ENCODE measurements at regions not wholly inside any gene's neighbourhood (a gene's known extent, or its start where the extent isn't known, plus 50 kb on each side); places are given as distances from the start of the nearest gene placed in this dataset.
A peak's percentile ranks its signal among the peaks of the same experiment; 100 is the strongest.

DNA sequence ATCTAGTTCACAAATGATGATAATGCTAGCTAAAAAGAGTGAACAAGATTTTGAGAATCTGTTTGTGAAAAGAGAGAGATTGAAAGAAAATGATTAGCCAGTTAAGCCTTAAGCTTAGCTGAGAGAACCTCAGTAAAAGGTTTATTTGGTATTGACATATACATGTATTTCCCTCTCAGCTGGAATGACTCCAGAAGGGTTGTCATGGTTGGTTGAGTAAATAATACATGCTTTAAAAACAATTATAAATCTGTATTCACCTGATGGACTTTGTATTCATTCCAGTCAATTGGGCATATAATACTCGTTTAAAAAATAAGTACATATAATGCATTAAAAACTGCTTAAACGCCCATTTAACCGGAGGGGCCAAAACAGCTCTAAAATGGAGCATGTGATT lies 181.4 kb downstream of the GRB14 start:
- no peak for DNase-seq

DNA sequence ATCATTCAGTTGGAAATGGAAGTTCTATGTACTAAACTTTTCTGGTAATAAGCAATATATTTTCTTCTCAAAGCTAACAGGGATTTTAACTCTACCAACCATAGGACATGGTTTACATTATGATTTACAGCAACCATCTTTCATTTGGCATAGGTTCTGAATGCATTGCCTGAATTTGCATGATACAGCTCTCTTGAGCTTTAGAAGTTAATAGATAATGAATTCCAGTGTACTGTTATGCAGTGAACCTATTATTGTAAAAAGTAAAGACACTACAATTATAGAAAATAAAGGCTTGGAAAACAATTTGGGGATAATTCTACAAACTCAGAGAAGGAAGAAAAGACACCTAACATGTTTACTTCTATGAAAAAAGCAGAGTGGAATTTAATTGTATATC lies 182.0 kb downstream of the GRB14 start:
- no peak for DNase-seq

DNA sequence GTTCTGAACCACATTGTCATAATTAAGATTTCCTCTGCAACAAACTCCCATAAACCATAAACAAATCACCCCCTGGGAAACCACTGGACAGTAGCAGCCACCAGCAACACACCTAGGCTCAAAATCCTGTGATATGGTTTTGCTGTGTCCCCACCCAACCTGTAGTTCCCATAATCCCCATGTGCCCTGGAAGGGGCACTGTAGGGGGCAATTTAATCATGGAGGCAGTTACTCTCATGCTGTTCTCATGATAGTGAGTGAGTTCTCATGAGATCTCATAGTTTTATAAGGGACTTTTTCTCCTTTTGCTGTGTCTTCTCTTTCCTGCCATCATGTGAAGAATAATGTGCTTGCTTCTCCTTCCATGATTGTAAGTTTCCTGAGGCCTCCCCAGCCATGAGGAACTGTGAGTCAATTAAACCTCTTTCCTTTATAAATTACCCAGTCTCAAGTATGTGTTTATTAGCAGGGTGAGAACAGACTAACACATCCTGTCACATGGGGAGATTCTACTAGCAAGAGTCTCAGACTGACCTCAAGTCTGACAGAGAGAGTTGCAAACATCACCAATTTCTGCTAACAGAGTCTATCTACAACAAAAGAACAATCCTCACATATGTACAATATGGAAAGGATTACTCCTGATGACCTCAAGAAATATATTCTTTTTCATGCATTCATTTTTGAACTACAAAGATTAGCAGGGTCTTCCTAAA lies 182.6 kb downstream of the GRB14 start:
- no peak for DNase-seq

DNA sequence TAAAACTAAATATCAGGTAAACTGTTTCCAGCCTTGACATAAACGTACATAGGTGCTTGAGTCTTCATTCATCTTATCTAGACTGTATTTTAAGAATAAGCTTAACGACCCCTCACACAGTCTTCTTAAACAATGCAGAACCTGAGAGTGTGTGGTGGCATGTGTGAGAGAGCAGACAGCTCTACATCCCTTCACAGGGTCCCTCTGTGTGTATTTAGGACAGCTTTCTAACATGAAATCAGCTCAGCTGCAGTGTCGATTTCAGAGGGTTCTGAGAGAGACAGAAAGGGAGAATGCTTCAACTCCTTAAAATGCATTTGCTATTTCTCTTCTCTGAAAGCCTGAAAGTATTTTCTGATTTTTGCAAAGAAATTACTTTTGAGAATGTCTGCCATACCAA lies 185.2 kb downstream of the GRB14 start:
- no peak for DNase-seq

DNA sequence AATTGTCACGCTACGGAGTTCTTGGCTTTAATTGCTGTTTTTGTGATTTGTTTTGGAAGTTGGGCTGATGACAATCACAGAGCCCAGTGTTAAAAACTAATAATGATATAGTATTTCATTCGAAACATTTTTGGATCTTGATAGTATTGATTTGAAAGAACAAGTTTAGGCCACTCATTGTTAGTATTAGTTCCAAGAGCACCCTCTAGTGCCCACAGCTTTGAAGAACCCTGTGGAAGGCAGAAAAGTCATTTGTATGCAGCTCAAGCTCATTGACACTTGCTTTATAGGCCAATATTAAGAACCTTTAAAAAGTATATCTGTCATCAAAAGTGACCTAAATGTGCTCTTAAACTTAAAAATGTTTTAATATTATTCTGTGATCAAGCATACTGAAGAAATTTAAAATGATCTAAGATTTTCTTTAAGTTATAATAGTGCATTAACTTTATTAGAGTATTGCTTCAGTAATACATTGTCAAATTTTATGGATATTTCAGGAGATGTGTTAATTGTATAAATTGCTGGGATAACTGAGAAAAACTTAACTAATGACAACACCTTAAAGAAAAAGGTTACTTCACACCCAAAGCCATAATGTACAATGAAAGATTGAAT lies 191.0 kb downstream of the GRB14 start:
- DNase-seq, result peak; percentile 70

DNA sequence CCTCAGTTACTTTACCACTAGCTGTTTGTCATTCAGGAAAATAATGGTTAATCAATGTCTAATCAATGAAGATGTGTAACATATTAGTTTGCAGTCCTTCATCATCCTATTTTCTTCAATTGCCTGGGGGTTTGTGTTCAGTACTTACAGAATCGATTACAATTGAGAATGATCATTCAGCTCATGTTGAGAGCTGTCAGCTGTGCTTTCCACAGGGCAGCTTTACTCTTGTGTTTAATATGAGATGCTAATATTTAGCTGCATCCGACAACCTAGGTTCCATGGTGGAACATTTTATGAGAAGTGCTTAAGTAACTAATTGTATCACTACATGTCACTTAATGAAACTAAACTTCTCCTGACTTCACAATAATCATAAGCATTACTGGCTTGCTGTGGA lies 191.9 kb downstream of the GRB14 start:
- no peak for DNase-seq

DNA sequence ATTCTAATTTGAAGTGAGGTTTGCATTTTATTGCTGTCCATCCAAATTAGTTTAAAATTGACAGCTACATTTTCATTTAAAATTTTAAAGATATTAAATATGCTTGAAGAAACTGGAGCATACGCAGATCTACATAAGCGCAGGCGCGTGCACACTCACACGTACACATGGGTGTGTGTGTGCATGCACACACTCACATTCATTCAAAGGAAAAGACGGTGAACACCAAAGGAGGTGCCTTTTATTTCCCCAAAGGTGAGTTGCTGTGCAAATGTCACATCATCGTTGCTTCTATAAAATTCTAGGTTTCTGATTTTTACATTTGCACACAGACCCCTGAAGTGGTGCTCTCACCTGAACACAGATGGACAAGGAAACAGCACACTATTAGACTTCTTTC lies 194.2 kb downstream of the GRB14 start:
- no peak for DNase-seq

DNA sequence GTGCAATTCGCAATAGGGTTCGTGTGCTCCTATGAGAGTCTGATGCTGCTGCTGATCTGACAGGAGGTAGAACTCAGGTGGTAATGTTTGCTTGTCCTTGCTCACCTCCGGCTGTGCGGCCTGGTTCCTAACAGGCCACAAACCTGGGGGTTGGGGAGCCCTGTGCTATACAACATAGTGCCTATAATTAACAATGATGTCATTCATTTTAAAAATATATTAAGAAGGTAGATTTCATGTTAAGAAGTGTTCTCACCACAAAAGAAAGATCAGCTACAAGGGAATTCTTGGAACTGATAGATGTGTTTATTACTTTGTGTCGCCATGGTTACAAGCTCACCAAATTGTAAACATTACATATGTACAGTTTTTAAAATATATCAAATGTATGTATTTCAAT lies 200.5 kb downstream of the GRB14 start:
- DNase-seq, result no peak

DNA sequence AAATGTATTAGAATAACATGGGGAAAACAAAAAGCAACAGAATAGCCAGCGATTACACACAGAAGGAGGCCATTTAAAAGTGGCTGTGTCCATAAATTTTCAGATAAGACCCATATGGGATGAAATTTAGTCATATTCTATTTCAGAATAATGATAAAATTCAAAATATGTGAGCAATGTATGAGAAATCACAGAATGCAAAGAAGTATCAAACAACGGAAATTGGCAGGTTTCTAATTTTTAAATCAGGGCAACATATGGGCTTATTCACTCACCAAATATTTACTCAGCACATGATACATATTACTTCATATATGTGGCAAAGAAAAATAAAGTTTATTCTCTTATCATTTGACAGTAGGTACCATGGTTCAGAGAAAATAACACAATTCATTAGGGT lies 208.5 kb downstream of the GRB14 start:
- no peak for DNase-seq

DNA sequence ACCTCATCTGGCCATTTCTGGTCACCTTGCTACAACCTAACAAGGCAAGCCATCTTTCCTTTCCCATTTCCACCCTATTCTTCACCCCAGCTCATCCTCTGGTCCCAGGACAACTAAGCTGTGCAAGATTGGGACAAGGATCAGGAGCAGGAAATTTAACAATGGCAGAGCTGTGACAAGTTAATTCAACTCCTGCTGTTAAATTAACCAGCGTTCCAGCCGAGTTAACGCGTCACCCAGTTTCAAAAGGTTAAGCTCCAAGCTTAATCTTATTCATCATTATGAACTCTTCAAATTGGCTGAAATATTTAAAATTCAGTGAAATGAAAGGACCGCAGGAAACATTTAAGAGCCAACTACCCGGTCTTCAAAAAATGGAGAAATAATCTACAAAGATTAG lies 231.9 kb downstream of the GRB14 start:
- DNase-seq, result no peak

DNA sequence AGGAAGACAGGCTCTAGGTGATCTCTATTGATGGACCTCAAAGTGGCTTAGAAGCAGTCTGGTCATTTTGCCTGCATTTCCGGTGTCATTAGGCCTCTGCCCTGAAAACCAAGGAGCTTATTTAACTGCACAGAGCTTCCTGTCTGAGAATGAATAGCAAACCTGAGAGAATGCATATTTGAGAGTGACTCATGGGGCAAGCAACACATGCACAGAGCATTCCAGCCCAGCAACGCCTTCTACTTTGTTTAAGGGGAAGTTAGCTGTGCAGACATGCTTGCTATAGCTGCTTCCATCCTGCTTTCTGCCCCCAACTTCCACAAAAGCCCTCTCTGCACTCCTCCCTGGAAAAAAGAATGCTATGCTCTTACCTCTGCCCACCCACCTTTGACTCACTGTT lies 232.8 kb downstream of the GRB14 start:
- no peak for DNase-seq

DNA sequence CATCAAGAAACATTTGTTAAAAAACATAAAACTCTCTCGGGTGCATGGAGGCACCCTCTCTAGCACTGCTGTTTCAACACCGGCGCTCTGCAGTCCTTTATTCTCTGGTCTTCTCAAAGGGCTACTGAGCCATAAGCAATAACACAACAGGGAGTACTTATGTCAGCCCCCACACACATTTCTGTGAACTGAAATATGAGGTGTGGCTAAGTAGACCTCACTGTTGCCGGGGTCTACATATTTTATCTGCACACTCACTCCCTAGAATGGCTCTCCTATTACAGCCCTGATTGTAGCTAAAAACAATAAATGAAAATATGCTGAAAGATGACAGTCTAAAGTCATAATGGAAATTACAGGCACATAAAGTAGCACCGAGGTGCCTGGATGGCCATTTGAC lies 235.1 kb downstream of the GRB14 start:
- DNase-seq, result no peak

DNA sequence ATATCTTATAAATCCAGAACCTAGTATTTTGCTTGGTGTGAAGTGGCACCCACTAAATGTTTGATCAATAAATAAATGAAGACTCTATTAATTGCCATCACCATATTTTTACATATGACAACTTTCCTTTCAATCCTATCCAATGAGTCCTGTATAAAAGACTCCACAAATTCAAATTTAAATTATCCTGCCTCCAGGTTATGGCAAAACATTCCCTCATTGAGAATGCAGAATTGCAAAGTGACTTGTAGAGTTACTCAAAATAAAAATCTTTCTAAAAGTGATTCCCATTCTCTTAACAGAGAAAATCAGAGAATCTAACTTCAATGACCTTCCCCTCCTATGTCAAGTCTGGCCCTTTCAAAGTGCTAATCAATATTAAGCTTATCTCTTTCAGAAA lies 236.8 kb downstream of the GRB14 start:
- no peak for DNase-seq

DNA sequence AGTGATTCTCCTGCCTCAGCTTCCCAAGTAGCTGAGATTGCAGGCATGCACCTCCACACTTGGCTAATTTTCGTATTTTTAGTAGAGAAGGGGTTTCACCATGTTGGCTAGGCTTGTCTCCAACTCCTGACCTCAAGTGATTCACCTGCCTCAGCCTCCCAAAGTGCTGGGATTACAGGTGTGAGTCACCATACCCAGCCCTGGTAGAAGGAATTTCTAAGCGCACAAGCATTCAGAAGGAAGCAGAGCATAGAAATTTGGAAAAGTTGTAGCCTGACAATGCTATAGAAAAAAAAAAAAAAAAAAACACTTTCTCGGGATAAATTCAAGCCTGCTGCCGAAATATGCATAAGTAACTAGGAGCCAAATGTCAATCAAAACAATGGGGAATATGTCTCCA lies 249.4 kb downstream of the GRB14 start:
- DNase-seq, result no peak

DNA sequence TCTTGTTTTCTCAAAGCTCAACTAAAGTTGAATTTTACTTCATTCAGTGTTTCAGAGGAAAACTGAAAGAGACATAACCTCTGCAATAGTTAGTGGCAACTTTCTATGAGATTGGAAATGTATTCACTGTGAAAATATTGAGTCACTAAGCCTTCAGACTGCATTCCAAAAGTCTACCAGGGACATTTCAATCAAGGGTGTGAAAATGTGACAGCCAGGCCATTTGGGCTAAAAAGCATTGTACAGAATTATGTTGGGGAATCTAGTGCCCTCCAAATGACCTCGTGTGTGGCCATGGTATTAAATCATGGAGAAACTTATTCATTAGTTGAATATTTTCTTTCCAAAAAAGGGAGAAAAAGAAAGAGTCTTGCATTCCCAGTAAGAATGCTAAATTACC lies 251.9 kb downstream of the GRB14 start:
- no peak for DNase-seq

DNA sequence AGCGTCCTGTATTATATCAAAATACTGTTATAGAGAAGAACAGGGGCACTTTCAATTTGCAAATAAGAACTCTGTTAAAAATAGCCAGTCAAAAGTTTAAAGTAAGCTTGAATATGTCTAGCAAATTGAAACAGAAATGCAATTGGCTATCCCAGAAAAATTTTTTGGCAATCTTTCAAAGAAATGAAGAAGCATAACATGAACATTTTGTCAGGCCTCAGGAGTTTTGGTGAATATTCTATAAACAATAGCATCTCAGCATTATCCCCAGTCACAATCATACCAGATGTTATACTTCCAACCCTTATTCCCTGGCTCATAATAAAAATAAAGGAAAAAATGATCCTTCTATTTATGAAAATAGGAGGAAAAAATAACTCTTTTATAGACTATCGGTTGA lies 252.4 kb downstream of the GRB14 start:
- DNase-seq, result no peak

DNA sequence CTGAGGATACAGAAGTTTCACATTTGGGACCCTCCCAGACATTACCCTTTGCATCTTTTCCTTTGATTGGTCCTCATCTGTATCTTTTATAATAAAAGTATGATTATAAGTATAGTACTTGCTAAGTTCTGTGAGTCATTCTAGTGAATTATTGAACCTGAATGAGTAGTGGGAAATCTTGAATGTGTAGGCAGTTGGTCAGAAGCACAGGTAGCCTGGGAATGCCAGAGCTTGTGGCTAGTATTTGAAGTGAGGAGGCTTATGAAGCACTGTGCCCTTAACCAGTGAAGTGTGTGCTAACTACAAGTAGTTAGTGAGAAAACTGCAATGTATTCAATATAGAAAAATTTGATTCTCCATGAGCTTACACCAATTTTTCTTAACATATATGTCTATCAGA lies 257.6 kb downstream of the GRB14 start:
- DNase-seq, result no peak

DNA sequence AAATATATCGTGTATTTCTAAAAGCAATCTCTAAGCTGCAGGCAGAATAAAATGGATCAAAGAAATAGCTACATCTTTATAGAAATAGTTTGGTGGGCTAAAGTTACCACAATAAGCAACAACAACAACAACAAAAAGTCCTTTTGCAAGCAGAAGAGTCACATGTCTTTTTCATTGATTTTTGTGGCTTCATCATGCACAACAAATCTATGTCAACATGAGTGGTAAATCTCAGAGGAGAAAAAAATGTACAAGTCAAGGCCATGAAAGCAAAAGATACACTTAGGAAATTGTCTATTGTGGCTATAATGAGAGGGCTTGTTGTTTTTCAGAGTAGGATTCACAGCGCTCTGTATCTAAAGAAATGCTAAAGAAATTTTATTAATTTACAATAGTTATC lies 269.7 kb downstream of the GRB14 start:
- no peak for DNase-seq

DNA sequence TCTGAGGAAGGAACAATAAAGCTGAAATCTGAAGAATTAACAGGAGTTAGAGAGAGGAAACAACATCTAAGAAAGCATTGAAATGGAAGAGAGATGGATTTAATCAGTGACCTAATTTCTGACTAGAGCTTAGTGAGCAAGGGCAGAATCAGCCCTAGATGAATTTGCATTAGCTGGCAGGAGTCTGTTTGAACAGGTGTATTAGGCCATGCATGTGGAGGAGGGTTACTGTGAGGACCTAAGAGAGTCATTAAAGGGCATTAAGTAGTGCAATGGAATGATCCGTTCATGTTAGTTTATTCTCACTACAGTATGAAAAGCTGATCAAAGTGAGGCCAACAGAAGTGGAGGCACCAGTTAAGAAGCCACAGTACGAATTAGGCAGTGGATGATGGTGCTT lies 285.3 kb downstream of the GRB14 start:
- no peak for DNase-seq

DNA sequence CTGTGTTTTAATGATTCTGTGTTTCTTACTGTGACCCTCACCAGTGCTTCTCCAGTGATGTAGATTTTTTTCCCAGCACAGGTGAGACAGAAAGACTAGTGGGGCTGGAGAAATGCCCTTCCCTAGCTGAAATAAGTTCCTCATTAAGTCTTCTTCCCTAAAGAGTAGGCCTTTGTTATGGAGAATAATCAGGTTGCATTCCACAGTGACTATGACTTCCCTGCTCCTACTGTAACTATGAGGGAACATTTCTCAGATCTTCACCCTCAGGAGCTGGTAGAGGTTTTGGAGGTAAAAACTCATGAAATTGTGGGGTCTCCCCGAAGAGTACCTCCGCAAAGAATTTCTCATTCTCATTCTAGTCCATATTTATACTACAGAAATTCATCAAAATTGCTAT lies 286.2 kb downstream of the GRB14 start:
- DNase-seq, result no peak

DNA sequence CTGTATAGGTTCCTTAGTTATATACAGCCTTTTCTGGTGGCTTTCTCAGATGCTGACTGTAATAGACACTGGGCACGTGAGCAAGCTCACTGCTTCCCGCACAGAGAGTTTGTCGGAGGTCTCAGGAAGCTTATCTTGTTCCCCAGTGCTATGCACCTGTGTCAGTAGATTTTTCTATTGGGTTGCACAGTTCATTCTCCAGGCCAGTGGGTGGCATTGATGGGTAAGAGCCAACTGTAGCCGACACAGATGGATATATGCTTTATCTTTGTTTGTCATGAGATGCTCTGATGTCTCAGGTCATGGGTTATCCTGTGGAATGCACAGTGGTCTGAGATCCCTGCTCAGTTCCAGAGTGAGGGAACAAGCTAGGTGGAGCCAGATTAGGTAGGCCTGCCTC lies 293.0 kb downstream of the GRB14 start:
- no peak for DNase-seq

DNA sequence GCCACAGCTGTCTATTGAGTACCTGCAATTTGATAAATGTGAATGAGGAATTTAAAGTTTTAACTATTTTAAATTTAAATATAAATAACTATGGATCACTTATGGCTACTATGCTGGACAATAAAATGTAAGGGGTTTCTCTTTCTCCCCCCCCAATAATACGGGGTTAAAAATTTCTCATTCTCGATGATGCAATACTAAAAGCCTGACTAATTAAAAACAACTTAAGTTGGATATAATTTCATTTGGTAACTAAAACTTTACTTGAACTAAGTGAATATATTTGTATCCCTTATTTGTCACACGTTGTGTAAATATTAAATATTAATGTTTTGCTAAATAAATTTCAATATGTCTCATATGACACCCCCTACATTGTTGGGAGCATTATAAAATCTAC lies 297.3 kb downstream of the GRB14 start:
- no peak for DNase-seq

DNA sequence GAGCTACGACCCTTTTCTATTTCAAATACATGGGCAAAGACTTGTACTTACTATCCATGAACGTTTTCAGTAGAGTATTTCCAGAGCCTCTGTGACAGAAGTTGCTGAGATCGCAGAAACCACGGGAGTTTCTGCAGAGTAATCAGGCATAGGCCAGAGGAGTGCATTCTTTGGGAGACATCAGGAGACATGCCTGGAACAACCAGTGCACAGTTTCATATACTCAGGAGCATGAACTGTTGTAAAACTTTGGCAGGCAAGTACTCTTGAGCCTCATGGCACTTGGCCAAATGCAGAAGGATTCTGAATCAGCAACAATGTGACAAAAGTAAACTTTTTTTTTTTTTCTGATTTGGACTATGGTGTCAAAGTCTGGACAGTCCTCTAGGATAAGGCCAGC lies 307.1 kb downstream of the GRB14 start:
- no peak for DNase-seq

DNA sequence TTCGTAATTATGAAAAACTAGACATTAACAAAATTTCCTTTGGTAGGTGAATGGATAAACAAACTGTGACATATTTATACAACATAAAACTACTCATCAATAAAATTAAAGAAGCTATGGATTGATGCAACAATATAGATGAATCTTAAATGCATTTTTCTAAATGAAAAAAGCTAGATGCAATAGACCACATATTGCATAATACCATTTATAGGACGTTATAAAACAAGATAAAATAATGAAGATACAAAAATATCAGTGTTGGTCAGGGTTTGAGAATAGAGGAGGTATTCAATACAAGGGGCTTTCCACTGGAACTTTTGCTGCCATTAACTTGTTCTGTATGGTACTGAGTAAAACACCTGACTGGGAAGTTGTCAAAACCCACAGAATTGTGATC lies 314.4 kb downstream of the GRB14 start:
- no peak for DNase-seq

DNA sequence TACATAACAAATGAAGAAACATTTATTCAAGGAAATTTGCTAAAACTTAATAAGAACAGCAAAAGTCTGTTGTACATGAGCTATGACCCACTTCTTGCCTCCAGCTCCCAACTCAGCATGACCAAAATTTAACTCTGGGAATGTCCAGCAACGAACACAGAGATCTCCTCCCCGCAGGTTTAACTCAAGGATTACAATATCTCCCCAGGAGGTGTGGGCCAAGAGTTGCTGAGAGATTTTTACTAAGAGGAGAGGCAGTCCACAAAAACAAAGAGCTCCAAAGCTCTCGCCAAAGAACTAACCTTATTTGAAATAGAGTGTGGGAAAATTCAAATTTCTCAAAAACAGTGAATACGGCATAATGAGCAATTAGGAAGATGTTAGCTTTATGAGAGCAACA lies 318.5 kb downstream of the GRB14 start:
- no peak for DNase-seq

Measured in NCI-H2227 treated with DMSO at 0.1 percent for 48 hours (cell line).